Heart left ventricle (tissue), 16 donors: ENCODE measurements at regions not wholly inside any gene's neighbourhood (a gene's known extent, or its start where the extent isn't known, plus 50 kb on each side); places are given as distances from the start of the nearest gene placed in this dataset.
A peak's percentile ranks its signal among the peaks of the same experiment; 100 is the strongest.

Source experiments
- ATAC-seq, 4 donors: fragments of 200-7000 bp; cut with Tn5 transposase; one replicate each; pipeline ENCODE4 v1.9.1; 2020 to 2022; ENCODE audit warnings: moderate library complexity in 4 of 4, mild to moderate bottlenecking in 3 of 4, moderate number of reproducible peaks in 1 of 4
- DNase-seq, 5 donors: peaks; one replicate each; pipeline ENCODE4 v3.0.0-alpha.2; 2020
- H3K27ac ChIP-seq, 12 donors: fragments of 200-600 bp; sonication (generic) in 4 of 12; one replicate each; pipeline versions ENCODE4 v1.5.0 to v1.8.0; 2016 to 2022; ENCODE audit warnings: mild to moderate bottlenecking in 2 of 12
- H3K27me3 ChIP-seq, 9 donors: fragments of 200-600 bp; sonication (generic) in 2 of 9; one replicate each; pipeline versions ENCODE4 v1.5.1 to v1.8.0; 2016 to 2022; ENCODE audit warnings: mild to moderate bottlenecking in 3 of 9
- H3K36me3 ChIP-seq, 9 donors: fragments of 200-600 bp; sonication (generic) in 2 of 9; one replicate each; pipeline versions ENCODE4 v1.5.0 to v1.8.0; 2018 to 2022; ENCODE audit warnings: mild to moderate bottlenecking in 2 of 9
- H3K4me1 ChIP-seq, 12 donors: fragments of 200-600 bp; sonication (generic) in 4 of 12; one replicate each; pipeline versions ENCODE4 v1.5.0 to v1.8.0; 2016 to 2022; ENCODE audit warnings: mild to moderate bottlenecking in 3 of 12
- H3K4me3 ChIP-seq, 12 donors: fragments of 200-600 bp; sonication (generic) in 4 of 12; one replicate each; pipeline versions ENCODE4 v1.5.0 to v1.8.0; 2017 to 2022; ENCODE audit warnings: mild to moderate bottlenecking in 9 of 12, moderate library complexity in 4 of 12
- H3K9me3 ChIP-seq, 12 donors: fragments of 200-600 bp; sonication (generic) in 4 of 12; one replicate each; pipeline versions ENCODE4 v1.5.0 to v1.8.0; 2016 to 2022; ENCODE audit warnings: mild to moderate bottlenecking in 1 of 12
- POLR2A ChIP-seq, 2 donors: fragments of 450-650 bp; IDR thresholded peaks; one replicate each; pipeline ENCODE4 v1.6.1; 2017; ENCODE audit warnings: antibody characterized with exemption in 2 of 2, mild to moderate bottlenecking in 2 of 2, moderate library complexity in 2 of 2
- WGBS, 4 donors: extraction: QIAGEN DNeasy Blood & Tissue Kit in 2 of 4; methylation state at CpG; one replicate each; pipeline versions ENCODE4 v1.1.5 to v1.1.7; 2013 to 2018; 5-methylcytosine and 5-hydroxymethylcytosine counted together
- intact Hi-C, 10 donors: fragments of 100-400 bp; cut with DNase I; formaldehyde crosslinking; loops; one replicate each; pipeline versions ENCODE4 v1.11.1 to v1.14.2; 2022
- TF ChIP-seq, protein P1 (sequence below), 12 donors: fragments of 200-600 bp; sonication (generic) in 4 of 12; IDR thresholded peaks; one replicate each; pipeline versions ENCODE4 v1.5.0 to v1.8.0; 2018 to 2022; ENCODE audit warnings: antibody characterized with exemption in 12 of 12, mild to moderate bottlenecking in 5 of 12
- donor health status: ischemic (EF 13 %, LVEDD 7.1; RV severe dilation, severe dysfunction).
- donor health status: healthy with polysubstance abuse.
- donor health status: DM: no; HTN: yes; CAD: no.
- donor health status: DM: no; HTN: no; CAD: no.
- donor health status: ischemic (EF 25% LVEDD 6.9; RV normal size, moderate dysfunction).
- donor health status: ischemic (EF 25% LVEDD 5.7; RV mildly dilated, moderate dysfunction).
- donor health status: healthy.
- donor health status: DM: yes; HTN: yes; CAD: no.
- donor health status: ischemic (EF 35%, LVEDD 5.7; RV mildly dilated, moderate dysfunction).
- donor health status: nonischemic (EF 11% LVEDD 7.7; RV severe dilation, severe dysfunction).
- donor health status: DM: yes; HTN: yes; CAD: no.
- donor health status: PGD.
- donor health status: ischemic (EF 29% LVEDD 5.4; RV normal size, mild dysfunction).
- donor health status: nonischemic (EF 23%, LVEDD 6.1; RV moderate dilation, normal function).

DNA sequence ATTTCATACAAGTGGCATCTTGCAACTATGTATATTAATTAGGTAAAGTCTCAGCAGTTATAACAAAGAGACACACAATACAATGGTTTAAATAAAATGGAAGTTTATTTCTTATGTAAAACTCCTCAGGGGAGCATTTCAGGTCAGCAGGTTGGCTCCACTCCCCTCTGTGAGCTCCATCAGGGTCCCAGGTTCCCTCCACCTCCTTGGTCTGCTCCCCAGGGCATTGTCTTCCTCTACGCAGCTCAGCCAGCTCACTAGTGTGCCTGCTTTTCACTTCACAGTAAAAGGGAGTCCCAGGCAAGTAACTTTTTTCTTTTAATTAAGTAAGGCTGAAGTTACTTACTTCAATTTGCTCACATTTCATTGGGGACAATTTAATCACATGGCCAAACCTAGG, 135.3 kb upstream of the FNDC3A start:
- Histone ChIP-seq H3K4me1 (peaks cover 0 to 8% (median 0%) of the 10 kb centered on the region in 12 donors), H3K36me3 (no peaks in the 10 kb centered on the region), H3K4me3 (no peak overlapping the region), H3K27me3 (no peaks in the 10 kb centered on the region), H3K27ac (no peak overlapping the region), H3K9me3 (peaks cover 0 to under 1% (median 0%) of the 10 kb centered on the region in 12 donors)
- ATAC-seq = no peak
- WGBS, 4 donors = 67 to 84% (median 83%) methylated on average over 1 of the region's 1 CpG
- TF ChIP-seq POLR2A (IDR thresholded peaks at IDR 0.05) = no peak
- TF ChIP-seq, protein P1, sequence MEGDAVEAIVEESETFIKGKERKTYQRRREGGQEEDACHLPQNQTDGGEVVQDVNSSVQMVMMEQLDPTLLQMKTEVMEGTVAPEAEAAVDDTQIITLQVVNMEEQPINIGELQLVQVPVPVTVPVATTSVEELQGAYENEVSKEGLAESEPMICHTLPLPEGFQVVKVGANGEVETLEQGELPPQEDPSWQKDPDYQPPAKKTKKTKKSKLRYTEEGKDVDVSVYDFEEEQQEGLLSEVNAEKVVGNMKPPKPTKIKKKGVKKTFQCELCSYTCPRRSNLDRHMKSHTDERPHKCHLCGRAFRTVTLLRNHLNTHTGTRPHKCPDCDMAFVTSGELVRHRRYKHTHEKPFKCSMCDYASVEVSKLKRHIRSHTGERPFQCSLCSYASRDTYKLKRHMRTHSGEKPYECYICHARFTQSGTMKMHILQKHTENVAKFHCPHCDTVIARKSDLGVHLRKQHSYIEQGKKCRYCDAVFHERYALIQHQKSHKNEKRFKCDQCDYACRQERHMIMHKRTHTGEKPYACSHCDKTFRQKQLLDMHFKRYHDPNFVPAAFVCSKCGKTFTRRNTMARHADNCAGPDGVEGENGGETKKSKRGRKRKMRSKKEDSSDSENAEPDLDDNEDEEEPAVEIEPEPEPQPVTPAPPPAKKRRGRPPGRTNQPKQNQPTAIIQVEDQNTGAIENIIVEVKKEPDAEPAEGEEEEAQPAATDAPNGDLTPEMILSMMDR (IDR thresholded peaks at IDR 0.05) = no peak
- no peak for DNase-seq
- intact Hi-C loops = no loop called here

DNA sequence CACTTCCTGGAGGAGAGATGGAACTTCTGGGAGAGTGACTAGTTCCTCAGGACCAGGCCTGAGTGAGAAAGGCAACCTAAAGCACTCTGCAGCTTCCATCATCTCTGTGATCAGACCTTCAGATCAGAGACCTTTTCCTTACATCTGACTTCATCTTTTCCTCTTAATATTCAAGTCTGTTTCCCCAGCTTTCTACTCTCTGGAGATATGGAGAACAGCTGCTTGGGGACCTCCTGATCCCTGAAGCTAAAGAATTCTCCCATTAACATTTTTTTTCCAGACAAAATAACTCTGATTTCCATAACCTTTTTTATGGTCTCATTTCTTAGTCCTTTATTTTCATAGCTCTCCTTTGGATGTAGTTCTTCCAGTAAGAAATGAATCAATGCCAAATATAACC, 133.4 kb upstream of the FNDC3A start:
- peaks cover 0 to 8% (median 0%) of the 10 kb centered on the region in 12 donors for H3K4me1 ChIP-seq
- H3K36me3 ChIP-seq = no peaks in the 10 kb centered on the region
- H3K27ac ChIP-seq = peak overlapping the region in 3 of 12 donors; percentile 13 to 24 (median 22)
- H3K9me3 ChIP-seq = no peaks in the 10 kb centered on the region
- no peak overlapping the region for H3K4me3 ChIP-seq
- intact Hi-C loops = no loop called here
- DNase-seq (no peak), ATAC-seq (peak in 1 of 4 donors; percentile 42)
- TF ChIP-seq, protein P1 (IDR thresholded peaks at IDR 0.05) = no peak
- TF ChIP-seq POLR2A (IDR thresholded peaks at IDR 0.05) = no peak
- no peaks in the 10 kb centered on the region for H3K27me3 ChIP-seq

DNA sequence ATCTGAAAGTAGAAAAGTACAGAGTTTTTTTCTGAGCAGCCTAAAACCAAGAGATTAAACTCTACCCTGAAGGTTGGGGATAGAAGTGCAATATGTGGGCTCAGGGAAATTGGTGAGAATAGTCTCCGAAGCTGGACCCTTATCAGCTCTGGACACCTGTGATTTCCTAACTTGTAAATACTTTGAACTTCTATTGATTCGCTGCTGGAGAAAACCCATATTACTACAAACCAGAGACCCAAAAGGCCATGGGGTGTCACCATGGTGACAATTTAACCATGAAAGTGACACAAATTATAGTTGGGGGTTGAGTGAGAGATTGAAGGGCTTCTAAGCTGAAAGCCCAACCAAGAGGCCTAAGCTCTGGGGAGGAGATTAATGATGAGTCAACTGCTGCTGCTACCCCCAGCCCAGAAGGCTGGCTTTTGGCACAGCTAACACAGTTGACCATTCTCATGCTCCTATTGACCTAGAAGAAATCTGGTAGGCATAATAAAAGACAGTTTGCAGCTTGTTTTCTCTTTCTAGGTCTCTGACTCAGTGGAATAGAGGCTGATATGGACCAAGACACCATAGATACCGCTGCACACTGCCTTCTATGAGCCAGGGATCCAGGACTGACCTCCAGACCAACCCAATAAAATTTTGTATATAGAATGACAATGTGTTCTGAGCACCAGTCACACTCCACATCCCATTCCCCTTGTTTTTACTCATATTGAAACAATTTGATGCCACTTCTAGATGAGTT, 131.9 kb upstream of the FNDC3A start:
- intact Hi-C loops = no loop called here
- peak in 1 of 4 donors; percentile 39 for ATAC-seq
- H3K27me3 ChIP-seq = no peaks in the 10 kb centered on the region
- H3K27ac ChIP-seq = no peak overlapping the region
- H3K9me3 ChIP-seq = no peaks in the 10 kb centered on the region
- H3K4me1 ChIP-seq = peaks cover 0 to 1% (median 0%) of the 10 kb centered on the region in 12 donors
- DNase-seq = no peak
- 84 to 93% (median 89%) methylated on average over 3 of the region's 3 CpGs for WGBS, 4 donors
- no peaks in the 10 kb centered on the region for H3K36me3 ChIP-seq
- no peak overlapping the region for H3K4me3 ChIP-seq
- TF ChIP-seq, protein P1 (IDR thresholded peaks at IDR 0.05) = no peak
- no peak for TF ChIP-seq POLR2A (IDR thresholded peaks at IDR 0.05)

DNA sequence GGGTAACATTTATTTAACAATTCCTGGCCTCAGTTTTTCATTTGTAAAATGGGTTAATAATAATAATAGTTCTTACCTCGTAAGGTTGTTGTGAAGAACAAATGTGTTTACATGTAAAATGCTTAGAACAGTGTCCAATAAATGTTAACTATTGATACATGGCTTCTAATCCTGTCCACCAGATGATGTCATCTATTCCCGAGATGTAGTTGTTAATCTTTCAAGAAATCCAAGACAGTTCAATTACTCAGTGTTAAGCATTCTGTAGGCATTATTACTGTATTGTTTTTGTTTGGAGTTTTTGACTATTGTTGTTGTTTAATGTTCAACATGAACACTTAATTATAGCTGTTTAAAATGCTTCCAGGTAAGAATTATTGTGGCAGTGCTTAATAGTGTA, 131.0 kb upstream of the FNDC3A start:
- Histone ChIP-seq H3K4me1 (no peaks in the 10 kb centered on the region), H3K27ac (no peak overlapping the region), H3K9me3 (no peaks in the 10 kb centered on the region), H3K27me3 (no peaks in the 10 kb centered on the region), H3K36me3 (no peaks in the 10 kb centered on the region), H3K4me3 (no peak overlapping the region)
- ATAC-seq (no peak), DNase-seq (no peak)
- intact Hi-C loops = no loop called here
- WGBS, 4 donors = 87 to 94% (median 90%) methylated on average over 2 of the region's 2 CpGs
- TF ChIP-seq, protein P1 (IDR thresholded peaks at IDR 0.05) = no peak
